ENCODE measurements at regions not wholly inside any gene's neighbourhood (a gene's known extent, or its start where the extent isn't known, plus 50 kb on each side); places are given as distances from the start of the nearest gene placed in this dataset.

DNA sequence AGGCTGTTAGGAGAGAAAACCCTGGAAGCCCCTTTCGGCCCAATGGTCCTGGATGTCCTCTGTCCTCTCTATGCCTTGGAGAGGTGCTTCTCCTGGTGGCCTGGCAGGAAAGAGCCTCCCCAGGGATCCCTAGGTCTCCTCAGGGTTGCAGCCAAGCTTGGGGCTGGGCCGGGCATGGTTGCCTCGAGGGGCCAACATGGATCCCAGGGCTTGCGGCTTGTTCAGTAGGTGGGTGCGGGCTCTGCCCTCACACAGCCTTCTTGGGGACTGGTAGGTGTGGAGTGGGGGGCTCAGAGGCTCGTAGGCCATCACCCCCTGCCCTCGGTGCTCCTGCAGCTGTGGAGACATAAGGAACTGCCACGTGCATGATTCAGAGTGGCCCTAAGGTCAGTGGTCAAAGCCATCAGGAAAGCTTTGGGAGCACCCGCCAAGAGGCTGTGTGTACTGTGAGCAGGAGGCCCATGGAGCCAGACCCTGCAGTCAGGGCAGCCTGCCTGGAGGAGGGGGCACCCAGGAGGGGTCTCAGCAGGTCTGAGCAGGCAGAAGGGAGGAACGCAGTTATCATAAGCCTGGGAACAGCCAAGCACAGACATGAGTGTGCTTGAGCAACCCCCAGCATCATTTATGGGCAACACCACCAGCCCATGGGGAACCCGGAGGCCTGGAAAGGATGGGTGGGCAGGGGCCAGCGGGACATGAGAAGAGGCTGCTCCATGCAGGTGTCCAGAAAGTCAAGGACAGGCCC lies 231.0 kb downstream of the GLI2 start:
- DNase-seq (ENCODE audit: extremely low read depth, low read depth), result no peak

DNA sequence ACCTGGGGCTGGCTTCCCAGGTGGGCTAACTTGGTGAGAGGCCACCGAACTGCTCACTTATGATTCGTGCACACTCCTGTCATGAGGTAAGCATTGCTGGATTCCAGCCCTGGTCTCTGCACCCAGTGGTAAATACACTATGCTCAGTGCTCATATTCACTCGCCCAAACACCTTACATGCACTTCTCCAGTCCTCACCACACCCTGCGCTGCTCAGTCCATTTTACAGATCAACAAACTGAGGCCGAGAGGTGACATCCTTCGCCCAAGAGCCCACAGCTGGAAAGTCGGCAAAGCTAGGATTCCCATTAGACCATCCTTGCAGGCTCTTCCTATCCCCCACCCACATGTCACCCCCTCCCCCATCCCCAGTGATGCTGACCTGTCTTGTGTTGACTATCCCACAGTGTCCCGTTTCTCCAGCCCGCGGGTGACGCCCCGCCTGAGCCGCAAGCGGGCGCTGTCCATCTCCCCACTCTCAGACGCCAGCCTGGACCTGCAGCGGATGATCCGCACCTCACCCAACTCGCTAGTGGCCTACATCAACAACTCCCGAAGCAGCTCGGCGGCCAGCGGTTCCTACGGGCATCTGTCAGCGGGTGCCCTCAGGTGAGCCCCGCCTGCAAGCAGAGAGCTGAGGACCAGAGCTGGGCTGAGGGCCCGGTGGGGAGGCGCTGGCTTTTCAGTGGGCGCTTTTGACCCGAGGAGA lies 232.8 kb downstream of the GLI2 start:
- no peak for DNase-seq (ENCODE audit: extremely low read depth, low read depth)

GRCh38 chr2:120969613-120970355 lies 234.1 kb downstream of the GLI2 start:
- DNase-seq (ENCODE audit: extremely low read depth, low read depth), result no peak

DNA sequence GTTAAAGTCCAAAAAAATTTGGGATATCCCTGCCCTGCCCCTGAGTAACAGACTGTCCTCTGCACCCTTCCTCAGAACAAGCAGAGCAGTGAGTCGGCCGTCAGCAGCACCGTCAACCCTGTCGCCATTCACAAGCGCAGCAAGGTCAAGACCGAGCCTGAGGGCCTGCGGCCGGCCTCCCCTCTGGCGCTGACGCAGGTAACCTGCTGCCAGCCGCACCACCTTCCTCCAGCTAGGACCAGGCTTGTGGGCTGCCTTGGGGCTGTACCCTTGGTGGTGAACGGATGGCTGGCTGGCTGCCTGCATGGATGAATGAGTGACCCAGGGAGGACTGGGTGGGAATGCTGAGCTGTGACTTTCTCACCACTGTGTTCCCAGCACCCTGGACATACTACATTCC lies 236.2 kb downstream of the GLI2 start:
- DNase-seq (ENCODE audit: extremely low read depth, low read depth), result no peak

DNA sequence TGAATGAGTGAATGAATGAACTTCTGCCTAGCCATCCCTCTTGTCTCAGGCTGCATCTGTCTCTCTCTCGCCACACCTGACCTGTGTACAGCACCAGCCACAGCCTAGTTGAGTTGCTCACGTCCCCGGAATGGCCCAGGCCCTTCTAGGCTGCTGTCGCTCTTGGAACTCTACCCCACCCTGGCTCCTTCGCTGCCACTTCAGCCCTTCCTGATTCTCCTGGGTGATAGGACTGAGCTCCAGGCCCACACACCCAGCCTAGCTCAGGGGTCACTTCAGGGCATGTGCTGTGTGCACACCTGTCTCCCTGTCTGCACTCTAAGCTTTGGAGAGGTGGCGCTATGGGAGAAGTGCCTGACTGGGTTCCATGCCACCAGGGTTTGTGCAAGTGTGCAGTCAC lies 236.6 kb downstream of the GLI2 start:
- no peak for DNase-seq (ENCODE audit: extremely low read depth, low read depth)

- no peak for DNase-seq (ENCODE audit: extremely low read depth, low read depth)
These were observed 237.5 kb downstream of the GLI2 start for GRCh38 chr2:120973196-120973595.

- DNase-seq (ENCODE audit: extremely low read depth, low read depth), result no peak
These were observed 239.3 kb downstream of the GLI2 start for GRCh38 chr2:120974950-120975349.

DNA sequence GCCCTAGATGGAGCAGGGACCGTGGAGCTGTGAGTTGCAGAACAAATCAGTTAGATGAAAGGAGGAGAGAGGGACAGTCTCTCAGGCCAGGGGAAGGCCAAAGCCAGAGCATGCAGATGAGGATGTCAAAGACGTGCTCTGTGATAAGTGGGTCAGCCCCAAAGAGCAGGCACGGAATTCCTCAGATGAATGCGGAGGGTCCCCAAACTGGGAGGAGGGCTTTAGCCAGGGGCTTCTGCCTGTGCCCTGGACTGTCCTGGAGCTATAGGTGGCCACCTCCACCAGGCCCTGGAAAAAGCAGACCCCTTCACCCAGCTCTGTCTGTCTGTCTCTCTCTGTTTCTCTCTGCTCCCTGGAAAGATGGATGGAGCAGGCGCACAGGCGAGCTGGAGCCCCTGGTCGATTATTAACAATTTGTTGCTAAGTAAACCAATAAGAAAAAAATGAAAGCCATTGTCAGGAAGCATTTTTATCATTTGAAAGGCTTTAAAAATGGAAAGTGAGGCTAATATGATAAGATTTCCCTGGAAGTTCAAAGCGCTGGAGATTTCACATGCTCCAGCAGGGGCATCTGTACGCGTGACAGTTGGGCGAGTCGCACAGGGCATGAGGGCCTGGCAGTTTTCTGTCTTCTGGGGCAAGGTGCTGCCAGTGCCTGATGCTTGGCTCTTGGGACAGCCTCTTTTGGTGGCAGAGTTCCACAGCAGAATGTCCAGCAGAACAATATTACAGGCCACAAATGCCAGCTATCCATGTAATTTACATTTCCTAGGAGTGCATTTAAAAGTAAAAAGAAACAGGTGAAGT lies 241.0 kb downstream of the GLI2 start:
- DNase-seq (ENCODE audit: extremely low read depth, low read depth), result no peak

GRCh38 chr2:120977582-120978358 lies 242.1 kb downstream of the GLI2 start:
- DNase-seq (ENCODE audit: extremely low read depth, low read depth), result no peak

DNA sequence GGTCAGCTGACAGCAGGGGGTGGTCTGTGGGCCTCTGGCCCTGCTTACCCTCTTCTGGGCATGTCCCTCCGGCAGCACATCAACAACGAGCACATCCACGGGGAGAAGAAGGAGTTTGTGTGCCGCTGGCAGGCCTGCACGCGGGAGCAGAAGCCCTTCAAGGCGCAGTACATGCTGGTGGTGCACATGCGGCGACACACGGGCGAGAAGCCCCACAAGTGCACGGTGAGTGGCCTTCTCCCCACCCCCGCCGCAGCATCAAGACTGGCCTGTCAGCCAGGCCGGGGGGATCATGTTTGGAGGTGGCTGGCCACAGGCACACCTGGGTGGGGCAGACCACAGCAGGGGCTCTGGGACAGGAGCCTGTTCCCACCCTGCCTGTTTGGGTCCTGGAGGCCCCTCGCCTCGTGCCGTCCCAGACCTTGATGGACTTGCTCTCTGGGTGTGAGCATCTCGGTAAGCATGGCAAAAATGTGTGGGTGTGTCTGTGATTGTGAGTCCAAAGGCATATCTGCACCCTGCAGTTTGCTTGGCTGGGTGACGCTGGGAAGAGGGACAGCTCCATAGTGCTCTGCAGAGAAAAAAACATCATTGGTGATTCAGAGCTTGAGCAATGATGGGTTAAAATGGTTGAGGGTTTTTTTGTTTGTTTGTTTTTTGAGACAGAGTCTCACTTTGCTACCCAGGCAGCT lies 242.8 kb downstream of the GLI2 start:
- no peak for DNase-seq (ENCODE audit: extremely low read depth, low read depth)

DNA sequence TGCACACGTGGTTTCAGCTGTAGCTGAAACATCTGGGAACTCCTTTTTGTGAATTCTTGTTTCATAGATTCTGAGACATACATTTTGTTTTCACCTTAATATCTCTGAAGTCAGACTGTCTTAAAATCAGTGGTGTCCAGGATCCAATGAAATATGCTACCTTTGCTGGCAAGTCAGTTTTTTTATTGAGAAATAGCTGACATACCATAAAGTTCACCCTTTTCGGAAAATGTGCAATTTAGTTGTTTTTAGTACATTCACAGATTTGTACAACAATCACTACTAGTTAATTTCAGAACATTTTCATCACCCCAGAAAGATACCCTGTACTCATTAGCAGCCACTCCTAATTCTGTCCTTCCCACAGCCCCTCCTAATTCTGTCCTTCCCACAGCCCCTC lies 243.7 kb downstream of the GLI2 start:
- no peak for DNase-seq (ENCODE audit: extremely low read depth, low read depth)

- DNase-seq (ENCODE audit: extremely low read depth, low read depth), result no peak
These were observed 244.3 kb downstream of the GLI2 start for GRCh38 chr2:120979921-120980320.

DNA sequence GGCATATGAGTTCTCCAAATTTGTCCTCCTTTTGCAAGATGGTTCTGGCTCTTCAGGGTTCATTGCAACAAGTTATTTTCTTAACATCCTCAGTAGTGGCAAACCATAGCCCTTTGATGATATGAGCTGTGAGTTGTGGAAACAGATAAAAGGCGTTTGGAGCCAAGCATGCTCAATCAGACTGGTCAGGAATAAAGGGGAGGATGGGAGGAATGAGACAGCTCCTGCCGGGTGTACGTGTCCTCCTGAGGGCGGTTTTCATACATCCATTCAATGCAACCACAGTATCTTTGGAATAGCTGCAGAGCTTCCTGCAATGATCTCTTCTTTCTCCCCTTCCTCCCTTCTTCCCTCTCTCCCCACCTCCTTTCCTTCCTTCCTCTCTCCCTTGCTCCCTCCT lies 245.8 kb downstream of the GLI2 start:
- DNase-seq (ENCODE audit: extremely low read depth, low read depth), result no peak

DNA sequence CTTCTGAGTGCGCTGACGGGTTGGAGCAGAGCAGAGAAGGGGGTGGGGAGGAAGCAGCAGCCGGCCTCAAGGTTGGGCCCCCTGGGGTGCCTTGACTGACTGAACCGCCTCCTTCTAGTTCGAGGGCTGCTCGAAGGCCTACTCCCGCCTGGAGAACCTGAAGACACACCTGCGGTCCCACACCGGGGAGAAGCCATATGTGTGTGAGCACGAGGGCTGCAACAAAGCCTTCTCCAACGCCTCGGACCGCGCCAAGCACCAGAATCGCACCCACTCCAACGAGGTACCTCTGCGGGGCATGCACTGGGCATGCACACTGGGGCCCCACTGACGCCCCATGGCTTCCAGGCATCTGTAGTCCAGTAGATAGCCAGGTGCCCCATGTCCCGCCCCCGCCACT lies 246.9 kb downstream of the GLI2 start:
- DNase-seq (ENCODE audit: extremely low read depth, low read depth), result no peak

DNA sequence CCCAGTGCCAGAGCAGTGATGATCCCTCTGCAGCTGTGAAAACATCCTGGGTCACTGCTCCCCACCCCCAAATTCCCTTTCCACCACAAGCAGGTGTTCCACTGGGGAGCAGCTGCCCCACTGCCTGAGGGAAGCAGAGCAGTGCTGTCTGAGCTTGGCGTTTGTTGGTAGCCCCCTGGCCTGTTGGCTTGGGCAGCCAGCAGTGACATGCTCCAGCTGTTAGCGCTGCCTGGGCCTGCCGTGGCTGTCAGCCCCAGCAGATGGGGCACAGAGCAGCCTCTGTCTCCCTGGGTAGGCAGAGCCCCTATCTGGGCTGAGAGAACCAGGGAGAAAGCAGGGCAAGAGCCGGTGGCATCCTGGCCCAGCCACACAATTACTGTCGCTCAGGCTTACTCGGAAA lies 247.7 kb downstream of the GLI2 start:
- no peak for DNase-seq (ENCODE audit: extremely low read depth, low read depth)

GRCh38 chr2:120984046-120984445 lies 248.4 kb downstream of the GLI2 start:
- no peak for DNase-seq (ENCODE audit: extremely low read depth, low read depth)

- no peak for DNase-seq (ENCODE audit: extremely low read depth, low read depth)
These were observed 248.9 kb downstream of the GLI2 start for GRCh38 chr2:120984452-120985173.

GRCh38 chr2:120985174-120985996 lies 249.7 kb downstream of the GLI2 start:
- no peak for DNase-seq (ENCODE audit: extremely low read depth, low read depth)
